Panc1 (cell line): ENCODE measurements at regions not wholly inside any gene's neighbourhood (a gene's known extent, or its start where the extent isn't known, plus 50 kb on each side); places are given as distances from the start of the nearest gene placed in this dataset.

ENCODE experiments used
- ATAC-seq: fragments of 200-7000 bp; cut with Tn5 transposase; 2 replicates; pipeline ENCODE4 v1.9.1; 2020; ENCODE audit warnings: mild to moderate bottlenecking, moderate library complexity
- BruUV-seq: library from RNA; stranded (reverse); fragments of 400-500 nt; replicated peaks from 2 replicates; lab custom pipeline; 2021; lab: Mats Ljungman, UMichigan
- CTCF ChIA-PET: fragments of 300-600 bp; sonication (Branson Sonifier 250); formaldehyde crosslinking; loops from one replicate; lab custom pipeline; 2022; ENCODE audit warnings: antibody characterized with exemption; lab: Charles Lee
- POLR2A ChIA-PET: fragments of 300-600 bp; sonication (Branson Sonifier 250); formaldehyde crosslinking; loops from one replicate; lab custom pipeline; 2022; ENCODE audit warnings: antibody characterized with exemption; lab: Charles Lee
- DNase-seq: peaks from one replicate; pipeline ENCODE4 v3.0.0-alpha.2; 2010; ENCODE audit warnings: low read depth, low spot score
- H3K27ac ChIP-seq: 2 replicates; pipeline ENCODE4 v1.5.1; 2011; ENCODE audit warnings: mild to moderate bottlenecking, low read length, inconsistent platforms
- H3K27me3 ChIP-seq: fragments of 200-500 bp; sonication (Bioruptor generic); 2 replicates; pipeline ENCODE4 v1.6.0; 2014; ENCODE audit warnings: low read length, inconsistent platforms; ENCODE audit not compliant: control insufficient read depth, insufficient read depth
- H3K36me3 ChIP-seq: fragments of 200-500 bp; sonication (Bioruptor generic); 2 replicates; pipeline ENCODE4 v1.5.1; 2014; ENCODE audit warnings: inconsistent platforms, mild to moderate bottlenecking, low read length, moderate library complexity; ENCODE audit not compliant: control insufficient read depth, insufficient read depth
- H3K4me1 ChIP-seq: 2 replicates; pipeline ENCODE4 v1.5.1; 2011; ENCODE audit warnings: inconsistent platforms, mild to moderate bottlenecking, low read length, moderate library complexity; ENCODE audit not compliant: control insufficient read depth, insufficient read depth
- H3K4me3 ChIP-seq, 2 experiments: 2 replicates each; pipeline ENCODE4 v1.5.1; 2011 to 2012; ENCODE audit warnings: low read depth in 2 of 2, low read length in 2 of 2, mild to moderate bottlenecking in 2 of 2, inconsistent platforms in 1 of 2, moderate library complexity in 1 of 2
- H3K9me3 ChIP-seq: fragments of 200-500 bp; sonication (Bioruptor generic); 2 replicates; pipeline ENCODE4 v1.5.1; 2014; ENCODE audit warnings: low read depth, mild to moderate bottlenecking, inconsistent platforms, low read length, moderate library complexity; ENCODE audit not compliant: control insufficient read depth, insufficient read depth
- POLR2AphosphoS5 ChIP-seq: IDR thresholded peaks from 2 replicates; pipeline ENCODE4 v1.6.1; 2012; ENCODE audit warnings: mild to moderate bottlenecking, low read depth, low read length, moderate library complexity
- REST ChIP-seq, 2 experiments: IDR thresholded peaks; 2 replicates each; pipeline ENCODE4 v1.6.1; 2011 to 2012; ENCODE audit warnings: low read depth in 2 of 2, control low read depth in 1 of 2, low read length in 1 of 2, mild to moderate bottlenecking in 1 of 2, moderate library complexity in 1 of 2; ENCODE audit not compliant: insufficient read depth in 1 of 2
- SIN3A ChIP-seq: IDR thresholded peaks from 2 replicates; pipeline ENCODE4 v1.6.1; 2012; ENCODE audit warnings: low read depth, mild to moderate bottlenecking, low read length, moderate library complexity, borderline replicate concordance; ENCODE audit not compliant: insufficient read depth
- TCF7L2 ChIP-seq: IDR thresholded peaks from 2 replicates; pipeline ENCODE4 v1.6.1; 2011; ENCODE audit warnings: mild to moderate bottlenecking, low read depth, low read length, inconsistent platforms
- in situ Hi-C: cut with HindIII; loops from 2 replicates; pipeline ENCODE4 v1.10.0; 2016; ENCODE audit warnings: low sequenced_read_pairs, low pct_unique_long_range_greater_than_20kb
- intact Hi-C: fragments of 100-400 bp; cut with micrococcal nuclease; formaldehyde crosslinking; loops from one replicate; pipeline ENCODE4 v1.10.0; 2022; ENCODE audit not compliant: unreplicated experiment
- TF ChIP-seq, protein P1 (sequence below): fragments of 450-650 bp; IDR thresholded peaks from 2 replicates; pipeline ENCODE4 v1.5.1; 2017; ENCODE audit warnings: mild to moderate bottlenecking

GRCh38 chr2:88866756-88867155 lies 175.3 kb downstream of the RPIA start:
- in situ Hi-C loops (no loop called here), intact Hi-C loops (no loop called here)
- ChIA-PET POLR2A (no interaction called here), CTCF (no interaction called here)
- H3K27ac ChIP-seq: no peak overlapping the region
- ATAC-seq (no peak), DNase-seq (no peak)
- no peaks in the 10 kb centered on the region for H3K36me3 ChIP-seq
- H3K4me3 ChIP-seq: no peak overlapping the region
- H3K4me1 ChIP-seq: no peaks in the 10 kb centered on the region
- H3K27me3 ChIP-seq: peaks cover 3% of the 10 kb centered on the region
- TF ChIP-seq SIN3A: no peak
- no peak for TF ChIP-seq TCF7L2
- TF ChIP-seq, protein P1, sequence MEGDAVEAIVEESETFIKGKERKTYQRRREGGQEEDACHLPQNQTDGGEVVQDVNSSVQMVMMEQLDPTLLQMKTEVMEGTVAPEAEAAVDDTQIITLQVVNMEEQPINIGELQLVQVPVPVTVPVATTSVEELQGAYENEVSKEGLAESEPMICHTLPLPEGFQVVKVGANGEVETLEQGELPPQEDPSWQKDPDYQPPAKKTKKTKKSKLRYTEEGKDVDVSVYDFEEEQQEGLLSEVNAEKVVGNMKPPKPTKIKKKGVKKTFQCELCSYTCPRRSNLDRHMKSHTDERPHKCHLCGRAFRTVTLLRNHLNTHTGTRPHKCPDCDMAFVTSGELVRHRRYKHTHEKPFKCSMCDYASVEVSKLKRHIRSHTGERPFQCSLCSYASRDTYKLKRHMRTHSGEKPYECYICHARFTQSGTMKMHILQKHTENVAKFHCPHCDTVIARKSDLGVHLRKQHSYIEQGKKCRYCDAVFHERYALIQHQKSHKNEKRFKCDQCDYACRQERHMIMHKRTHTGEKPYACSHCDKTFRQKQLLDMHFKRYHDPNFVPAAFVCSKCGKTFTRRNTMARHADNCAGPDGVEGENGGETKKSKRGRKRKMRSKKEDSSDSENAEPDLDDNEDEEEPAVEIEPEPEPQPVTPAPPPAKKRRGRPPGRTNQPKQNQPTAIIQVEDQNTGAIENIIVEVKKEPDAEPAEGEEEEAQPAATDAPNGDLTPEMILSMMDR: no peak
- TF ChIP-seq REST (IDR thresholded peaks at IDR 0.05; ENCODE audit: insufficient read depth in 1 of 2, low read depth in 2 of 2, low read length in 1 of 2): no peak
- TF ChIP-seq POLR2AphosphoS5: no peak
- H3K9me3 ChIP-seq: no peaks in the 10 kb centered on the region
- BruUV-seq: no TSS peak

- POLR2A ChIA-PET: no interaction called here
- TF ChIP-seq POLR2AphosphoS5 (no peak), SIN3A (no peak), TCF7L2 (no peak), REST (IDR thresholded peaks at IDR 0.05; ENCODE audit: insufficient read depth in 1 of 2, low read depth in 2 of 2, low read length in 1 of 2) (no peak)
- TF ChIP-seq, protein P1: no peak
- H3K27me3 ChIP-seq: peaks cover 2% of the 10 kb centered on the region
- in situ Hi-C loops: no loop called here
- H3K27ac ChIP-seq: no peak overlapping the region
- H3K4me3 ChIP-seq: no peak overlapping the region
- ATAC-seq (no peak), DNase-seq (no peak)
- no peaks in the 10 kb centered on the region for H3K9me3 ChIP-seq
- CTCF ChIA-PET: no interaction called here
- no TSS peak for BruUV-seq
- H3K4me1 ChIP-seq: no peaks in the 10 kb centered on the region
- intact Hi-C loops: no loop called here
- H3K36me3 ChIP-seq: no peaks in the 10 kb centered on the region
These were observed 177.4 kb downstream of the RPIA start for GRCh38 chr2:88868861-88869260.
